PFSK-1 (cell line): ENCODE measurements at regions not wholly inside any gene's neighbourhood (a gene's known extent, or its start where the extent isn't known, plus 50 kb on each side); places are given as distances from the start of the nearest gene placed in this dataset.

Source experiments
- FOXP2 ChIP-seq: optimal IDR thresholded peaks from 2 replicates; pipeline ENCODE3; 2011; ENCODE audit warnings: borderline replicate concordance, control low read depth, inconsistent platforms; ENCODE audit not compliant: insufficient read depth; ENCODE audit errors: extremely low read length, extremely low read depth
- POLR2AphosphoS5 ChIP-seq: IDR thresholded peaks from 2 replicates; pipeline ENCODE4 v1.6.1; 2012; ENCODE audit warnings: low read depth, mild to moderate bottlenecking, control low read depth, low read length, moderate library complexity
- REST ChIP-seq, 2 experiments: IDR thresholded peaks; 2 replicates each; pipeline versions ENCODE4 v1.6.1 to v1.8.0; 2011 to 2012; ENCODE audit warnings: low read depth in 2 of 2, low read length in 2 of 2, control low read depth in 1 of 2, inconsistent platforms in 1 of 2, mild to moderate bottlenecking in 1 of 2, moderate library complexity in 1 of 2; ENCODE audit not compliant: insufficient read depth in 1 of 2
- SIN3A ChIP-seq: IDR thresholded peaks from 2 replicates; pipeline ENCODE4 v1.6.1; 2012; ENCODE audit warnings: mild to moderate bottlenecking, low read length, moderate library complexity, borderline replicate concordance; ENCODE audit not compliant: insufficient read depth
- TAF1 ChIP-seq: IDR thresholded peaks from 2 replicates; pipeline ENCODE4 v1.6.1; 2012; ENCODE audit warnings: low read length, control low read depth, borderline replicate concordance; ENCODE audit not compliant: insufficient read depth

GRCh38 chr10:130485958-130486895 lies 350.0 kb downstream of the GLRX3 start:
- TF ChIP-seq REST (IDR thresholded peaks at IDR 0.05; ENCODE audit: insufficient read depth in 1 of 2, low read depth in 2 of 2, low read length in 2 of 2) (no peak), SIN3A (no peak)

- TF ChIP-seq REST (IDR thresholded peaks at IDR 0.05; ENCODE audit: insufficient read depth in 1 of 2, low read depth in 2 of 2, low read length in 2 of 2): no peak
These were observed 350.7 kb downstream of the GLRX3 start for GRCh38 chr10:130486906-130487305.

GRCh38 chr10:130487566-130487965 lies 351.4 kb downstream of the GLRX3 start:
- TF ChIP-seq REST (IDR thresholded peaks at IDR 0.05; ENCODE audit: insufficient read depth in 1 of 2, low read depth in 2 of 2, low read length in 2 of 2): no peak
- TF ChIP-seq TAF1: no peak
- no peak for TF ChIP-seq FOXP2
- TF ChIP-seq SIN3A: no peak
- TF ChIP-seq POLR2AphosphoS5: no peak

GRCh38 chr10:130489891-130490290 lies 353.7 kb downstream of the GLRX3 start:
- TF ChIP-seq FOXP2: no peak
- TF ChIP-seq POLR2AphosphoS5: no peak
- no peak for TF ChIP-seq SIN3A
- TF ChIP-seq REST (IDR thresholded peaks at IDR 0.05; ENCODE audit: insufficient read depth in 1 of 2, low read depth in 2 of 2, low read length in 2 of 2): no peak
- TF ChIP-seq TAF1: no peak

- TF ChIP-seq SIN3A (no peak), REST (IDR thresholded peaks at IDR 0.05; ENCODE audit: insufficient read depth in 1 of 2, low read depth in 2 of 2, low read length in 2 of 2) (no peak), POLR2AphosphoS5 (no peak), FOXP2 (no peak), TAF1 (no peak)
These were observed 355.0 kb downstream of the GLRX3 start for GRCh38 chr10:130491011-130491692.
